Parathyroid adenoma (tissue), 2 donors: ENCODE measurements at regions not wholly inside any gene's neighbourhood (a gene's known extent, or its start where the extent isn't known, plus 50 kb on each side); places are given as distances from the start of the nearest gene placed in this dataset.

Source experiments
- H2AFZ ChIP-seq: fragments of 300-600 bp; sonication (generic); one replicate; pipeline ENCODE4 v1.7.0; 2017; ENCODE audit warnings: antibody characterized with exemption, mild to moderate bottlenecking
- H3K27ac ChIP-seq: fragments of 300-600 bp; sonication (generic); one replicate; pipeline ENCODE4 v1.7.0; 2017
- H3K27me3 ChIP-seq: fragments of 300-600 bp; sonication (generic); one replicate; pipeline ENCODE4 v1.7.0; 2017; ENCODE audit warnings: low read length; ENCODE audit not compliant: control insufficient read depth, insufficient read depth
- H3K36me3 ChIP-seq: fragments of 300-600 bp; sonication (generic); one replicate; pipeline ENCODE4 v1.7.0; 2017; ENCODE audit warnings: low read length; ENCODE audit not compliant: control insufficient read depth, insufficient read depth
- H3K4me1 ChIP-seq: fragments of 300-600 bp; sonication (generic); one replicate; pipeline ENCODE4 v1.7.0; 2017; ENCODE audit warnings: control low read depth
- H3K4me2 ChIP-seq: fragments of 300-600 bp; sonication (generic); one replicate; pipeline ENCODE4 v1.7.0; 2017; ENCODE audit warnings: low read length
- H3K4me3 ChIP-seq: fragments of 300-600 bp; sonication (generic); one replicate; pipeline ENCODE4 v1.7.0; 2017; ENCODE audit warnings: low read depth, low read length
- H3K79me2 ChIP-seq: fragments of 300-600 bp; sonication (generic); one replicate; pipeline ENCODE4 v1.7.0; 2017; ENCODE audit warnings: control low read depth
- H3K9ac ChIP-seq: fragments of 300-600 bp; sonication (generic); one replicate; pipeline ENCODE4 v1.7.0; 2017; ENCODE audit warnings: mild to moderate bottlenecking
- H3K9me3 ChIP-seq: fragments of 300-600 bp; sonication (generic); one replicate; pipeline ENCODE4 v1.7.0; 2017; ENCODE audit warnings: low read length; ENCODE audit not compliant: control insufficient read depth
- CTCF ChIP-seq: fragments of 300-600 bp; sonication (generic); IDR thresholded peaks from one replicate; pipeline ENCODE4 v1.7.0; 2017; ENCODE audit warnings: antibody characterized with exemption, mild to moderate bottlenecking
- donor health status: primary hyperparathyroidism.

- Histone ChIP-seq H3K4me1 (no peaks in the 10 kb centered on the region), H2AFZ (no peak overlapping the region), H3K79me2 (no peaks in the 10 kb centered on the region), H3K9me3 (no peaks in the 10 kb centered on the region), H3K4me2 (no peak overlapping the region), H3K4me3 (no peak overlapping the region), H3K36me3 (no peaks in the 10 kb centered on the region), H3K9ac (no peak overlapping the region), H3K27ac (no peak overlapping the region), H3K27me3 (no peaks in the 10 kb centered on the region)
- TF ChIP-seq CTCF = no peak
Measured at GRCh38 chrX:126065901-126066660, 100.0 kb downstream of the DCAF12L2 start.
